Stimulated activated CD4-positive, alpha-beta T cell treated with anti-CD3 and anti-CD28 coated beads, Interleukin-1b, Interleukin-23, amount 100 ng/mL, for 48 hours (primary cell): ENCODE measurements at regions not wholly inside any gene's neighbourhood (a gene's known extent, or its start where the extent isn't known, plus 50 kb on each side); places are given as distances from the start of the nearest gene placed in this dataset.
"Not testable (repeated sequence)": the region's sequence is repeated elsewhere in the genome, so short reads cannot be mapped to it uniquely, and the experiment has no call there.

ENCODE experiments used
- DNase-seq: peaks from one replicate; pipeline ENCODE4 v3.0.0-alpha.2; 2020

DNA sequence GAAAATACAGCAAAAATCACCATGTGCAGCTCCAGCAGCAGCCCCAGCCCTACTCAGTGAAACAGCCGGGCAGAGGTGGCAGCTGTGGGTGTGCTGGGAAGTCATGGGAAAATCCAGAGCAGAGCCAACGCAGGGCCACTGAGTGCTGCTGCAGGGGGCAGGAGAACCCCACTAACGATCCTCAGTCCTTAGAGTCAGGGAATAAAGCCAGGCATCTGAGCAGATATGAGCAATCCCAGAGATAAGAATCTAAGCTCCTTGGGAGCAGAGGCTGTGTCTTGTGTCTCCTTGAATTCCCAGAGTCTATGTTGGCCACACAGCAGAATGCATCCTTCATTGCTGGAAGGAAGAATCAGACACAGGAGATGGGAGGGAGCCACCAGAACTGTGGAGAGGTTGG, 493.1 kb upstream of the MAP3K7 start:
- DNase-seq = no peak

DNA sequence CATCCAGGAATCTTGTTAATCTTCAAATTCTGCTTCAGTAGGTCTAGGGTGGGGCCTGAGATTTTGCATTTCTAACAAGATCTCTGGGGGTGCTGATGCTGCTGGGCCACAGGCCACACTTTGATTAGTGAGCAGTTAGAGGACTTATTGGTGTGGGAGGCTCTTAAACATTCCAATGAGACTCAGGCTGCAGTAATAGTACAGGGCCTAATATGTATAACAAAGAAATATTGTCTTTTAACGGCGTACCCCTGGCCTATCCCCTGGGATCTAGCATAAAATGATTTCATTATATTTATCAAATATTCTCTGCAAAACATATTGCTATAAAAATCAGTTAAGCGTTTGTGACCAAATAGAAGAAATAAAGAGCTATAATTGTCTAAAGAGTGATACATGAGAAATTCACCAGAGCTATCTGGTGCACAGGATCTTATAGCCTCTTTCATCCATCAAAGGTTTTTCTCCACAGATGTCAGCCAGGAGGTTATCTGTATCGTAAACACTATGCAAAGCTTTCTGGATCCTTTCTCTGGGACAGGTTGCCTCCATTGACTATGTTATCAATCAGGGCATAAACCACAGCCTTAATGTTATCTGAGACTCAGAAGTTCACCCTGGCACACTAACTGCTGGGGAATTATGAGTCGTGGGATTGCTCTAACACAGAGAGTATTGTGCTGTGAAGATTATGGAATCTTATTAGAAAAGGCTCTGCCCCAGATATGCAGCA, 488.5 kb upstream of the MAP3K7 start:
- no peak for DNase-seq

DNA sequence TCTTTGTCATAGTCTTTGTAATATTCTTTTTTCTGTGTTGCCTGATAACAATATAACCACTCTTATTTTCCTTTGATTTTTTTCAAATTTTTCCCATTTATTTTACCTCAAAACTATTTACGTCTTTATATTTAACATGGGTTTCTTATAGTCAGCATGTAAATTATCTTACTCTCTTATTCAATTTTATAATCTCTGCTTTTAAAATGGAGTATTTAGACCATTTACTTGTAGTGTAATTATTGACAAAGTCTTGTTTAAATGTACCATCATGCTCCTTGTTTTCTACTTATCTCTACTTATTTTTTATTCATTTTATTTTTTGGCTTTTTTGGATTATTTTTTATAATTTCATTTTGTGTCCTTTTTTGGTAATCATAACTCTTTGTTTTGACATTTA, 476.5 kb upstream of the MAP3K7 start:
- no peak for DNase-seq

DNA sequence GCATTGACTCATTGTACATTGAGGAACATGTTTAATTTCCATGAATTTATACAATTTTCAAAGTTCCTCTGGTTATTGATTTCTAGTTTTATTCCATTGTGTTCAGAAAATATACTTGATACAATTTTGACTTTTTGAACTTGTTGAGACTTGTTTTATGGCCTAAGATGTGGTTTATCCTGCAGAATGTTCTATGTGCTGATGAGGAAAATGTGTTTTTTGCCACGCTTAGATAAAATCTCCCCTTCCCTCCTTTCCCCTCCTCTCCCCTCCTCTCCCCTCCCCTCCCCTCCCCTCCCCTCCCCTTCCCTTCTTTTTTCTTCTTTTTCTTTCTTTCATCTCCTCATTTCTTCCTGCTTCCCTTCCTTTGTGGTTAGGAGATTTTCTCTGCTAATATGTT, 470.8 kb upstream of the MAP3K7 start:
- DNase-seq = no peak

DNA sequence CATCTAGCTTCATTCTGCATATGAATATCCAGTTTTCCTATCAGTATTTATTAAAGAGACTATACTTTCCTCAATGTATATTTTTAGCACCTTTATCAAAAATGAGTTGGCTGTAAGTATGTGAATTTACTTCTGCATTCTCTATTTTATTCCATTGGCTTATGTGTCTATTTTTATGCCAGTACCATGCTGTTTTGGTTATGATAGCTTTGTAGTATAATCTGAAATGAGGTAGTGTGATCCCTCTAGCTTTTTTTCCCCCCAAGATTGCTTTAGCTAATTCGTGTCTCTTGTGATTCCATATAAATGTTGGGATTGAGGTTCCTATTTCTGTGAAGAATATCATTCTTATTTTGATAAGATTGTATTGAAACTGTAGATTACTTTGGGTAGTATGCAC, 469.1 kb upstream of the MAP3K7 start:
- no peak for DNase-seq

DNA sequence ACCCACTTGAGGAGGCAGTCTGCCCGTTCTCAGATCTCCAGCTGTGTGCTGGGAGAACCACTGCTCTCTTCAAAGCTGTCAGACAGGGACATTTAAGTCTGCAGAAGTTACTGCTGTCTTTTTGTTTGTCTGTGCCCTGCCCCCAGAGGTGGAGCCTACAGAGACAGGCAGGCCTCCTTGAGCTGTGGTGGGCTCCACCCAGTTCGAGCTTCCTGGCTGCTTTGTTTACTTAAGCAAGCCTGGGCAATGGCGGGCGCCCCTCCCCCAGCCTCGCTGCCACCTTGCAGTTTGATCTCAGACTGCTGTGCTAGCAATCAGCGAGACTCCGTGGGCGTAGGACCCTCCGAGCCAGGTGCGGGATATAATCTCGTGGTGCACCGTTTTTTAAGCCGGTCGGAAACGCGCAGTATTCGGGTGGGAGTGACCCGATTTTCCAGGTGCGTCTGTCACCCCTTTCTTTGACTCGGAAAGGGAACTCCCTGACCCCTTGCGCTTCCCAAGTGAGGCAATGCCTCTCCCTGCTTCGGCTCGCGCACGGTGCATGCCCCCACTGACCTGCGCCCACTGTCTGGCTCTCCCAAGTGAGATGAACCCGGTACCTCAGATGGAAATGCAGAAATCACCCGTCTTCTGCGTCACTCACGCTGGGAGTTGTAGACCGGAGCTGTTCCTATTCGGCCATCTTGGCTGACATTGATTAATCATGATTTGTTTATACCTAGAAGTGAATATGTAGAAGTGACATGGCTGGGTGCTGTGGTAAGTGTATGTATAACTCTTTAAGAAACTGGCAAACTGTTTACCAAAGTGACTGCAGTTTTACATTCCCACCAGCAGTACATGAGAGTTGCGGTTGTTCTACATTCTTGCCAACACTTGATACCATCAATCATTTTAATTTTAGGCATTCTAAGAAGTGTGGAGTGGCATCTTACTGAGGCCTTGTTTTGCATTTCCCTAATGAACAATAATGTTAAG, 465.9 kb upstream of the MAP3K7 start:
- not testable (repeated sequence) for DNase-seq

DNA sequence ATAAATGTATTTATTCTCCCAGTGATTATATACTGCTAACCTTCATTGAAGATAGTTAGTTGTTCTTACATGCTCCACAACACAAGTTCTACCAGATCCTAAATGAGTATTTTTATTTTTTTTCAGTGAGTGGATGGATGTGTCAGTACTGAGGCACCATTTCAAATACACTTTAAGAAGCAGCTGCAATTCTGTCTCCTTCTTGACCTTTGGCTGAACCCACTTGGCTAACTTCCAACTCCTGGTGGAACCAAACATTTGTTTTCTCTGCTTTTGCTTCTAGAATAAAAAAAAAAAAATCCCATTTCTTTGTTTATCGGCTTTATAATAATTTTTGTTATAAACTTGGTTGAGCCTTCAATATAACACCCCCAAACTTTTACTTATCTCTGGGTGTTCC, 458.3 kb upstream of the MAP3K7 start:
- DNase-seq = no peak

DNA sequence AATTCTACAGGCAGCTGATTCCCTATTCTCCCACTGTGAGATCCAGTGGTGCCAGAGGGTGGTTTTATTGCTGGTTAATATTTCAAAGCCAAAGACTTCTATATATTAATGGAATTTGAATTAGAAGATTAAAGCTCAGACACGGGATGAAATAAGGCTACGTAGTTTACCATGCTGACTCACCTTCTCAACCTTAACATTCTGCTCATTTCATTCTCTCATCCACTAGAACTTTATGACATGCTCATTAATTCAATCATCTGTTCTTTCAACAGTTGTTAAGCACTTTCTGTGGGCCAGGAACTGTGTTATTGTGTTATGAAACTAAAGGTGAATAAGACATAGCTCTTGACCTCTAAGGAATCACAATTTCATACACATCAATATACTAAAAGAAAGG, 456.9 kb upstream of the MAP3K7 start:
- no peak for DNase-seq

DNA sequence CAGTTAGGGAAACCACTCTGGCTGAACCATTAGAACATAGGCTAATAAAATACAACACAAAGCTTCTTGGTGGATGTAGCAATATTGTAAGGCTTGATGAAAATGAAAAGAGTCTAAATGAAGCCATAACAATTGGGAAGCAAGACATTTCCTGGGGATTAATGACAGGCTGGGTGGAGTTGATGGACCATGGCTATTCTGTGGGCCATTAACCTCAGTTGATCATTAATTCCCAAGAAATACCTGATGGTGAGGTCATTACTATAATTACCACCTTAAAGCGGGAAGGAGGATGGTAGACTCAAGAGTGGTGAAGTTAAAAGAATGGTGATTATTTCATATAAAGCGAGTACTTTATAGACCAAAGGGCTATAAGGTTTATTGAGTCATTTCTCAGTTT, 455.8 kb upstream of the MAP3K7 start:
- DNase-seq = no peak

DNA sequence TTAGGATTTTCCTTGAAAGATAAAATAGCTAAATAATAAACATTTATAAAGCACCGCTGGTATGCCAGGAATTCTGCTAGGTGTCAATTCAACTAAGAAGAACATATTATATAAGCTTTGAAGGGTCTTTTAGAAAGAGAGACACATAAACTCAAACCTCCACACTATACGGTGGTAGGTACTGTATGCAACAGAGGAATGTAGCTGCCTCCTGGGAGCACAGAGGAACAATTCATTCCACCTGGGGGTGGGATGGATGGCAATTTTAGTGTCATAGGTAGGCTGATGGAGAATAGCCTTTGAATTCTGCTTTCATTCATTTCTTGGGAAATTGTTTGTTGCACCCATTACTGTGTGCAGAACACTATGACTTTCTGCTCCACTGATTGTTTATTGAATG, 447.1 kb upstream of the MAP3K7 start:
- no peak for DNase-seq

DNA sequence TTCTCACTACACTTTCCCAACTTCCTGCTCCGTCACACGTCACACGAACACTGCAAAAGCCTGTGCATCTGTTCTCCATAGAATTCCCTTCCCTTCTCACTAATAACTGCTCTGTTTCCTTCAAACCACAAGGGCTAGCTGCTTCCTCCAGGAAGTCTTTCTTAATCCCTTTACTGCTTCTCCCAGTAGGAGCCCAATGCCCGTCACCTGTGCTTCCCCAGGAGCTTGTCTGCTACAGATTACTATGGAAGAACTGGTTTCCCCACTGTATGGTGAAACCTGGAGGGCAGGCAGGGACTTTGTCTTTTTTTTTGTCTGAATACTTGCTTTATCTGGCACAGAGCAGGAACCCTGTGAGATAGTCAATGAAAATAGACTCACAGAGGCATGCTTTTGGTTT, 444.7 kb upstream of the MAP3K7 start:
- no peak for DNase-seq

DNA sequence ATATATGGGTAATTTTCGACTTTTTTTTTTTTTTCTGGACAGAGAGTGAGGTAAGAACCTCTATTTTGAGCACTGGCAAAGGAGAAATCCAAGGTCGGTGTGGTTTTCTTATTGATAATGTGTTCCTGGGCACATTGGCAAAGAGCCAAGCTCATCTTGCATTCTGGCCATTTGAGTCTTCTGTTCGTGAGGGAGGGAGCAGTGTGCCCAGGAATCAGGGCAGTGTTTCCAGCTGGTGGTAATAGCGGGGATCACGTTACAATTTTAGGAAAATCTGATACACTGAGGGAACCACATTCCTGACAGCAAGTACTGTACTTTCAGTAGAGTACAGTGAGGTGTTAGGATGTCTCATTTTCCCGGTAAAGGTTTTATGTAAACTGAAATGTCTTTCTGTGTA, 442.3 kb upstream of the MAP3K7 start:
- DNase-seq = no peak

DNA sequence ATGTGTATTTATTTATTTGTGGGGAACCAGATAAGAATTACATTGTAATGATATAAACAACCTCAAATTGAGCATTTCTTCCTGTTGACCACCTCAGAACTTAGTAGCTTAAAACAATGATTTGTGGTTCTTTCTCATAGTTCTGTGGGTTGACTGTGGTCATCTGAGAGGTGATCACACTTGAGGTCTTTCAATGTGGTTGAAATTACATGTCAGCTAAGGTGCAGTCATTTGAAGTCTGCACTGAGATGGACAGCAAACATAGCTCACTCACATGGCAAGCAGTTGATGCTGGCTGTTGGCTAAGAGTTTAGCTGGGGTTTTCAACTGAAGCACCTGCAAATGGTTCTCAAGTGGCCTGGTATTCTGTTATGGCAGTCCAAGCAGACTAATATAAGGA, 436.7 kb upstream of the MAP3K7 start:
- DNase-seq = no peak

DNA sequence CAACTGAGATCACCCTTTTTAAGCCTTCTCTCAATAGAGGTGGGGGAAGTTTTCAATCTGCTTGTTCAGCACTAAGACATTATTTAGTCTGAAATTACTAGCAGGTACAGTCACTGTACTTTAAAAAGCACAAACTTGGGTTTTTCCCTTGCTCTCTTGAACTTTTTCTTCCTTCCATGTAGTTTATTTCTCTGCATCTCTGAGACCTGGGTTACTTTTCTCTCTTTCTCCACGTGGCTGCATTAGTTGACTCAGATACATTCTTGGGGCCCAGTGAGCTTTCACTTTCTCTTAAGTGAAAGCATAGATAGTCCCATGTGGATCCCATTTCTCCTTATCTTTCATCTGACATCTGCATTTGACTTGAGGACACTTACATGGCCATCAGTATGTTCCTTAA, 433.9 kb upstream of the MAP3K7 start:
- DNase-seq = no peak

DNA sequence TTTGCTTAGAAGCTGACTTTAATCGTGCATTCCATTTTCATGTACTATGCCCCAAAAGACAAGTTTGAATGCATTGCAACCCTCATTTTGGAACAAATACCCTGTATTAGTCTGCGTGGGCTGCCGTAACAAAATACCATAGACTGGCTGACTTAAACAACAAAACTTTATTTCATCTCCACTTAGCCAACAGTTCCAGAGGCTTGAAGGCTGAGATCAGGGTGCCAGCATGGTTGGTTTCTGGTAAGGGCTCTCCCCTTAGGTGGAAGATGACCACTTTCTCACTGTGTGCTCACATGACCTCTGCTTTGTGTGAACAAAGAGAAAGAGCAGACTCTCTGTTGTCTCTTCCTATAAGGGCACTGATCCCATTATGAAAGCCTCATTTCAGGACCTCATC, 431.7 kb upstream of the MAP3K7 start:
- DNase-seq = no peak

DNA sequence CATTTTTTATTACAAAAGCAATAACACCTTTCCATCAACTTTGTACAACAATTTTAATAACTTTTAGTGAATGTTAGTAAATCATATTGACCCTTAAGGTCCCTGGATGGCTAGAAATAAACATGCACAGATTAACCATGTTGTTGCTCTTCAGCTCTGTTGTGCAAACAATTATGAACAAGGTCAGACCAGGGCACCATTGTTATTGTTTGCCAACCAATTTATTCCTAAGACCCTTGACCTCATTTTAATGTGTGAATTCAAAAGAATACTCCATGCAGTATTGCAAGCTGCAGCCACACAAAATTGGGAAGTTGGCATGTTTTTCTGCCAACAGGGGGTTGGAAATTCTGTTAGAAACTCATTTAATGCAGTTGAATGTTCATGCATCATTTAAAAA, 426.6 kb upstream of the MAP3K7 start:
- DNase-seq = no peak

DNA sequence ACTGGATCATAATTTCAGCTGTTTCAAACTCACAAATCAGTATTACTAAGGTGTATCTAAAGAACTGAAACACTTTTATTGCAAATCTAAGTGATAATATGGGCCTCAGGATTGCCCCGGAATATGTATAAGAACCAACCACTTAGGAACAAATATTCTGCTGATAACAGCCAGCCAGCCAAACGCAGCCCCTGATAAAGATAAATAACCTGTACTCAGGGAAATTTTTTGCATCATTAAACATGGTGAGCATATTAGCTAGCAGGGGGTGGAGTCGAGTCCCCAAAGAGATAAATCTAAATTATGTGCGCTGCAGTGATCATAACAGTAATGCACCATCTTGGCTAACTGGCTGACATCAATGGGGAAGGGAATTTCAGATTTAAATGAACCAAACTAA, 410.2 kb upstream of the MAP3K7 start:
- DNase-seq = no peak

DNA sequence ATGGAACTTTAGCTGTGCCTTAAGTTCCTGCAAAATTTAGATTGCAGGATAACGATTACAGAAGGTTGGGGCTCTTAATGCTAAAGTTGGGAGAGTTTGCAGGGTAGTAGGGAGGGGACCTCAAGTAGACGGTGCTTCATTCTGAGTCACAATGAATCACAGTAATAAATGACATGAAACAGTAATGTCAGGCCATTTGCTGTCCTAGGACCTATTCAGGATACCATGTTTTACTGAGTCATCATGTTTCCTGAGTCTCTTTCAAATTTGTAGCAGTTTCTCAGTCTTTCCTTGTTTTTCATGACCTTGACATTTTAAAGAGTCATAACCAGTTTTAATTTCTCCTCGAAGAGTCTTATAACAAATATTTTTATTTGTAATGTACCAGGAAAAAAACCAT, 406.9 kb upstream of the MAP3K7 start:
- DNase-seq = no peak

DNA sequence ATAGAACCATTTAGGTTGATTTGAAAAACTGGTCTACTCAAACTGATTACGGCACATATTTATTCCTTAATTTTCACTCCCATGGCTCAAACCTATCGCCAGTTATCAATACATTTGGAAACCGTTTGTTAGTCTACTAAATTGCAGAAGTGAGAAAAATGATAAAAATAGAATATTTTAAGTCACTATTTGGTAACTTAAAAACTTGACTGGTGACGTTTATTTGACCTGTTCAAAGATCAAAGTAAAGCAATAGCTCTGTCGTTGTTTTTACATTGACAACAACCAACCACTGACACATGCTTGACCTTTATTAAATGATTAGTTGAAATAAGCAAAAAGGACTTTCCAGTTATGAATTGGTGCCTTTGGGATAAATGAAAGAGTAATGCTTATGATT, 402.9 kb upstream of the MAP3K7 start:
- DNase-seq = no peak

DNA sequence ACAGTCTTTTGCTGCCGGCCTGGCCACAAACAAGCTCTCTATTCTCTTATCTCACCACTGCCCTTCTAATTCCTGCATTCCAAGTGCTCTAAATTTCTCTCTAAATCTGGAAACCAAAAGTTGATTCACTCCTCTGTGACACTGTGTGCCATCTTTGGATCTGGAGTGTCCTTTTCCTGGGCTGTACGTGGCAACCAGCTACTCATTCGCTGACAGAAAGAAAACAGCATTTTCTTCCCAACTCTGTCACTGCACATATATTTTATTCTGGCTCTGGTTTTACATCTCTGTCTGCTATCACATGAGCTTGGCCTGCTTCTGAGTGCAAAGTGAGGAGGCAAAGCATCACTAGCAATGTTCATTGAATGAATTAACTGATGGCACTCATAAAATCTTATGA, 397.2 kb upstream of the MAP3K7 start:
- no peak for DNase-seq

DNA sequence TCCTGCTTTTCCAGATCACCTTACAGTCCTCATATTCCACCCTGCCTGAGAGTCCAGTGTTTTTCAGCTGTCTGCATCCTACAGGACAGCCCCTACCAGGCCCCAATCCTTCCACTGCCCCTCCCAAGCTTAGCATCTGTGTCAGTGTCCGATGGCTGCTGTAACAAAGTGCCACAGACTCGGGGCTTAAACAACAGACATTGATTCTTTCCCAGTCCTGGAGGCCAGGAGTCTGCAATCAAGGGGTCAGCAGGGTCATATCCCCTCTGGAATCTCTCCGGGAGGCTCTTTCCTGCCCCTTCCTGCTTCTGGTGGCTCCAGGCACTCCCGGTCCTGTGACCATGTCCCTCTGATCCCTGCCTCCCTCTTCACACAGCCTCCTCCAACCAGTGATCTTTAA, 396.6 kb upstream of the MAP3K7 start:
- no peak for DNase-seq

DNA sequence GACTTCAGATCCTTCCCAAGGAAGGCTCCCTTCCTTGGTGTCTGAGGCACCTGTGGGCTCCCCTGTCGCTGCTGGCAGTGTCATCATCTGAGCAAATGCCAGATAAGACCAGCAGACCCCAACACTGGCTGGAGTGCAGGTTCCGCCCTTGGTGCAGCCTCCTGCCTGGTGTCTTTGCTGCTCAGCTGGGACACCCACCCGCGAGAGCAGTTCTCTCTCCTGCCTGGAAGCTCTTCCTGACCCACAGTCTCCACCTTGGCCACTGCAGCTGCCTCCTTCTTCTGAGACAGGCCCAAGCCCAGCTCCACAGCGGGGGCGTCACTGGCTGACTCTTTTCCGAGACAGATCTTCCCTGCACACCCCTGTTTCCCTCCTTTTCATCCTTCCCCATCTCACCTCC, 395.7 kb upstream of the MAP3K7 start:
- no peak for DNase-seq

DNA sequence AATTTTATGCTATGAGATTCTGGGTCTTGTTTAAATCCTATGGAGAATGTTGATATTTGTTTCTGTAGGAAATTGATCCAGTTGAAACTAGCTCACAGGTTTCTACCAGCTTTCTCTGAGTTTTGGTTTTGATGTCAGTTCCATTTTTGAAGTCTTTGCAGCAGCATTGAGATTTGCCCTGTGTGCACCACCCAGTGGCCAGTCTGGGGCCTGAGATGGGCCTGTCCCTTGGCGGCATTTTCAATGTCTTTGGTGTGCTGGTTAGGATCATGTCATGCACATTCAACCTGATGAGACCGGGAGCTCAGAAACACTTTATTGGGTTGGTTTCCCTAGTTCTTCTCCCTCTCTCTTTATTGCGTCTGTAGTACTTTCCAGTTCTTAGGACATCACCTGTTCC, 395.2 kb upstream of the MAP3K7 start:
- no peak for DNase-seq

DNA sequence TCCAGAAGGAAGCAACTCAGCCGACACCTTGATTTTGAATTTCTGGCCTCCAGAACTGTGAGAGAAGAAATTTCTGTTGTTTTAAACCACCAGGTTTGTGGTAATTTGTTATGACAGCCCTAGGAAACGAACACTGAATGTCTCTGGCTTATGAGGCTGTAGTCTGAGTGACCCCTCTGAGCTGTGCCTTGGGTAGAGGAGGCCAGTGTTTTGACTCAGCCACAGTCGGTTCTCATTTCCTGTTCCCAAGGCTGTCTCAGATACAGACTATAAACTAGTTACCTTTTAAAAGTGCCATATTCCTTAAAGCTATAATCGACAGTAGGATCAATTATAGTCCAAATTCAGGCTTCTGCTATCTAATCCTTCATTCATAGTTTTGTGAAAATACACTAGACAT, 391.2 kb upstream of the MAP3K7 start:
- DNase-seq = no peak

DNA sequence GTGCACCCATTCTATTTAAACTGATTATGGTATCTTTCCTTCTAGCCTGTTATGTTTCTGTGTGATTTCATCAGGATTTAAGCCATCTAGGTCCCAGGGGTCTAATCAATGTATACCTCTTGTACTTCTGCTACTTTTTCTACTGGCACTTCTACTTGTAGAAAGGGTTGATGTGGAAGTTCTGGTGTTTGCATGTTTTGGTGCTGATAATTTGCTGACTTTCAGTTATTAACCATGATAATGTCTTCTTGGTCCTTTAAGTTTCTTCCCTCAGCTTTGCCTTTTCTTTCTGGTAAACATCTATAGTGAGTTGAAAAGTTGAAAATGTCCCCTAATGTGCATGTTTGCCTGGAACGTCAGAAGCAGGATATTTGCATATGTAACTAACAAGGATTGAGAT, 390.6 kb upstream of the MAP3K7 start:
- DNase-seq = no peak
